Stimulated activated CD8-positive, alpha-beta memory T cell treated with anti-CD3 and anti-CD28 coated beads, Interleukin-12 subunit alpha, Interleukin-12 subunit beta, amount 100 ng/mL, for 1 hour (primary cell): ENCODE measurements at regions not wholly inside any gene's neighbourhood (a gene's known extent, or its start where the extent isn't known, plus 50 kb on each side); places are given as distances from the start of the nearest gene placed in this dataset.

Experiments
- DNase-seq: peaks from one replicate; pipeline ENCODE4 v3.0.0-alpha.2; 2020; ENCODE audit warnings: low read depth

DNA sequence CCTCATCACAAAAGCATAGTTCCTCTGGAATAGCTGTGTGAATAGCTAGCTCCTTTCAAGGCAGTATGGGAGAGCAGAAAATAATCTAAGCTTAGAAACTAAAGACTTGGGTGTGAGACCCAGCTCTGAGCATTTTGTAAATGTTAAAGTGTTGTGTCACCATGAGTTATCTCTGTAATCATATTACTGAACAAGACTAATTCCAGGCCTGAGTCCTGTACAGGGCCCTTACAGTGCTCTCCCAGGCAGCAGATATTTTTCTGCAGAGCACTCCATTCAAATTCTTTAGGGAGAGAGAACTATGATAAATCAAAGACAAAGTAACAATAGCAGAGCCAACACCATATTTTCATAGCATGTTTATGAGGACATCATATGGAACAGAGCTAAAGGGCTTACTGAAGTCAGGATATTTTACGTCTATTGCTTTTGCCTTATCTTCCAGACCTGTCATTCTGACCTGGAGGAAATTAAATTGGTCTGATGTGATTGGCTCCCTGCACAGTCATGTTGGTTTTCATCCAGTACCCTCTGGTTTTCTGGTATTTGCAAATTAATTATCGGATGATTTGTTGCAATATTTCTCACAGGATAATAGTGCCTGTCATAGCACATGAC, 172.6 kb upstream of the PPP2R3A start:
- DNase-seq, result no peak

DNA sequence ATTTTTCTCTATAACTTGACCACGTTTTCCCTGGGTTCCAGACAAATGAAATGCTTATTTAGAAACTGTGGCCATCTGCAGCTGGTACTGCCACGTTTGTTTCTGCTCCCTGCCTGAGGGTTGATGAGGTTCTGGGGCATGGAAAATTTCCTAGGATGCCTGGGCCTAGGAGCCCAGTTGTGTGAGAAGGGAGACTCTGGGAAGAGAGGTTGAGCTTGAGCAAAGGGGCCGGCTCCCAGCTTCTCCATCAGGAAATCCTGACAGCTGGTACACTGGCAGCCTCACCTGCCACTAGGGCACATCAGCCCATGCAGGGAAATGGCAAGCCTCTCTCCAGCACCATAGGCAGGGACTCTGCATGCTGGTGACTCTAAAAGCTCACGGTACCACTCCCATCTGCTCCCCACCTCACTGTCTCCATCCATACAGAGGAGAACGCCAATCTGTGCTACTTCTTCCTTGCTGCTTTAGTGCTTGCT, 165.4 kb upstream of the PPP2R3A start:
- no peak for DNase-seq

DNA sequence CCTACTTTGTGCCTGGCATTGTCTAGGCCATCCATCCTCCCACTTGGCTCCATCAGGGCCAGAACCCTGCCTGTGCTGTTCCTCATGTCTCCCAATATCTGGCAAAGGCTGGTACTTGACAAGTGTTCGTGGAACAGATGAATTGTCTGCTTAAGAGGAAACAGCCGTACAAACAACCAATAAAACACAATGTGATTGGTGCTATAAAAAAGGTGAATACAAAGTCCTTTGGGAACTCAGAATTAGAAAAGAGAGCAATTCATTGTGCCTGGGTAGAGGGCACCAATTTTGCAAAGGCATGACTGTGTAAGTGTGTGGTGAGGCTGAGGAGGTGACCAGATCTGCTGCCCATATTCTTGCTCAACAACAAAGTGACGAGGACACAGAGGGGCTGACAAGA, 164.5 kb upstream of the PPP2R3A start:
- DNase-seq, result no peak

DNA sequence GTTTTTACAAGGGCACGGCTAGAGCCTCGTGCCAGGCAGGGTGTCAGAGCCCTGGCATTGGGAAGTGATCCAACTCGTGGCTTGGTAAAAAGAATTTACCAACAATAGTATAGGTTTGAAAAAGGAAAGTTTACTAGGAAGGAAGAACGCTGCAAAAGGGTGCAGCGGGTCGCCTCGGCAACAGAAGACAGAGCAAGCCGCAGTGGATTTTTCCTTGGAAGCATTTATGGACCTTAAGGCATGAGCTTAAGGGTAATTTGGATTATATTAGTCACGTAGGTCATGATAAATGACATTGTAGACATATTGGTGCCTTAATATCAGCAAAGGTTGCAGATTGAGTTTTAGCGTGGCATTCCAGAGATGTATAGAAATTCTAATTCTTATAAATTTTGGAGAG, 163.4 kb upstream of the PPP2R3A start:
- no peak for DNase-seq

DNA sequence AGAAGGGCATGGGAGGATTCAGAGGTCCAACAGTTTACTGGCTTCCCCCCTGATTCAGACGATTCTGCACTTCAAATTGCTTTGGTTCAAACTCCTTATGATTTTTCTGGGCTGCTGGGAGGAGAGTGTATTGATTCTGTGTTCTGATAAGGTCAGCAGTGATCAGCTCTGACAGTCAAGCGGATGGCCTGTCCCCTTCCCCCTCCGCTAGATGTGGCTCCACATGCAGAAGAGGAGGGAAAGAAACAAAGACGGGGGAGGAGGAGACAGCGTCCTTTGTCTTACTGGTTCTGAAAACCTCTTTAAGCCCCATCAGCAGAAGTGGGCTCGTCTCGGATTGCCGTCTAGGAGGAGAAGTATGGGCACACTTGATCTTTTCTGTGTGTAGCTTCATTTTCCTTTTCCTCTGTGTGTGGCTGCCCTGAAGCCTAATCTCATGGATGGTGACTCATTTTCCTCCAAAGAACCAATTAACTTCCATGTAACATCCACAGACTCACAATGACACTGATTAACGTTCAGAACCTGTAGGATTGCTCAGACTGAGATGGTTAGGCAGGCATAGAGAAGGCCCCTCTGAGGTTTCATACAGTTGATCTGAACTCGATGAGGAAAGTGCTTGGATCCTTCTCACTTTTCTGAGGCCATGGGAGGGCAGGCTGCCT, 162.4 kb upstream of the PPP2R3A start:
- DNase-seq, result no peak

DNA sequence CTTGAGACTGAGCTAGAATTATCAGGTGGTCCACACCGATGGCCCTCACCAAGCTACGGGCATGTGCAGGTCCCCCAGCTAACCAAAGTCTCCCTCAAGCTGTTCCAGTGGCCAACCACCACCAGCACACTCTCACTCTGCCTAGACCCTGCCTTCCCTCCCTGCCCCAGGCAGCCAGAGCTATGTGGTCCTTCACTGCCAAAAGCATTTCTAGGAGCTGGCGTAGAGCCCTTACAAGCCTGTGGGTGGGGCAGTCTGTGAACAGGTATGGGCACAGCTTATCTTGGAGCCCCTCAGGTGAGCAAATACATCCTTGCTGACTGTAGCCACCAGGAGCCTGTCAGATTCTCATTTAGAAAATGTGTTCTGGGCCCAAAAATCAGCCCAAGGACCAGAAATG, 159.8 kb upstream of the PPP2R3A start:
- no peak for DNase-seq

DNA sequence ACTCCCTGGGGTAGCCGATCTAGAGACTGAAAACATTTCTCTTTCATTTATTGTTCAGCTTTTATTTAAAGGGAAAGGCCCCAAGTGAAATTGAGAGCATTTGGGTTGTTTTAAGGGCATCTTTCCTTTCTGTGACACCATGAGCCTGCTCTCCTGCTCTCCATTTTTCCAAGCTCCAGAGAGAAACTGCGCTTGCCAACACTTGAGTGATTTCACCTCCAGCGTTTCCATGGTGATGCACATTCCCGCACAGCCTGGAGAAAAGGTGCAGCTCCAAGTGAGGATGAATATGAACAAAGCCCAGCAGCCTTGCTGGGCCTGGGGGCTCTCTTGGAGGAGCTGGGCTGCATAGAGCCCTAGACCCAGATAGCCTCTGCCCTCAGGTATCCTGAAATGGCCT, 159.2 kb upstream of the PPP2R3A start:
- no peak for DNase-seq

DNA sequence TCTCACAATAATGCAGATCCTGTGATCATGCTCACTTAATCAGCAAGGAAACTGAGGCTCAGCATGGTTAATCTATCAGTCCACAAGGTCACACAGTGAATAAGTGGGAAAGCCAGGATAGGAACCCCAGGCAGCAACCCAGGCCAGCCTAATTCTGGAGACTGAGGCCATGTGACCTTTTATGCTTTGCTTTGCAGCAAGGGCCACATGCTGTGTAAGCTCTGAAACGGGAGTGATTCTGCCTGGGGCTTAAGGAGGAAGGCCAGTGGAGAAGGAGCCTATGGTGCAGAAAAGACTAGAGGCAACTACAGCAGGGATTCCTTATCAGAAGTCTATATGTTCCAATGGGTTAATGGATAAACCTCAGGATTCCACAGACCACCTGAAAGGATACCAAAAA, 157.6 kb upstream of the PPP2R3A start:
- DNase-seq, result no peak

DNA sequence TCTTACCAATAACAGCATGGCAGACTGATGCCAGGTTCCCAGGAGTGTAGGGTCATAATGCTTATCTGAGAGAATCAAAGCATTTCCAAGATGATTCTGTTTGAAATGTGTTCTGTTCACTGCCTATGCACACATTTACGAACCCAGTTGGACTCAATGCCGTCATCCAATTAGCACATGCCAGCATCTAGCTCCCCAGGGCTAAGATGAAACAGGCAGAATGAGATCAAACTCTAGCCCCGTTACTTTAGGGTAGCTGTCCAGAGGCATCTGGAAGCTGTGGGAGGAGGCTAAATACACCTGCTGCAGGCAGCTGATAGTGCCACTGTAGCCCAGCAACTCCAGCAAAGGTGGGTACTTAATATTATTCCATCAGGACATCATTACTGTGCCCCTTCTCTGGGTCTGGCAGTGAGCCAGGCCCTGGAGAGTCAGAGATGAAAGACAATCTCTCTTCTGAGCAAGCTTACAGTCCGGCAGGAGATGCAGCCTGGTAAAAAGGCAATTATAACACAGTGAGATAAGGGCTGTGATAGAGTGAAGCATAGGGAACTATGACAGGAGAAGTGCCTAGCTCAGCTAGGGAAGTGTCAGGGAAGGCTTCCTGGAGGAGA, 156.4 kb upstream of the PPP2R3A start:
- no peak for DNase-seq

DNA sequence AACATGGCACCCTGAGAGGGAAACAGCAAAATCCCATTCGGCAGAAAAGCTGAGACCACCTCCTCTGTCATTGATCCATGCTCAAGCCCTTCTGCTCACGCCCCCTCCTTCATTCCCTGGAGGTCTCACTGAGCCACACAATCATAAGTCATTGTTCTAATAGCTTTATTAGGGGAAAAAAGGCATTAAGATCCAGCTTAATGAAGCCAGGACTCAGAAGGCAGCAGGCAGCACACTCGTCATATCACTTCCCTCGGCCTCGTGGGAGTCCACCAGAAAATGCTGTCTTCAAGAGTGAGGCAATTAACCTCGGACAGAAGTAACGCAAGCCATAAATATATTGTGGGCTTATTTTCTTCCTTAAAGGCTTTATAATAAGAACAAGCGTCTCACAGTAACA, 153.9 kb upstream of the PPP2R3A start:
- no peak for DNase-seq

DNA sequence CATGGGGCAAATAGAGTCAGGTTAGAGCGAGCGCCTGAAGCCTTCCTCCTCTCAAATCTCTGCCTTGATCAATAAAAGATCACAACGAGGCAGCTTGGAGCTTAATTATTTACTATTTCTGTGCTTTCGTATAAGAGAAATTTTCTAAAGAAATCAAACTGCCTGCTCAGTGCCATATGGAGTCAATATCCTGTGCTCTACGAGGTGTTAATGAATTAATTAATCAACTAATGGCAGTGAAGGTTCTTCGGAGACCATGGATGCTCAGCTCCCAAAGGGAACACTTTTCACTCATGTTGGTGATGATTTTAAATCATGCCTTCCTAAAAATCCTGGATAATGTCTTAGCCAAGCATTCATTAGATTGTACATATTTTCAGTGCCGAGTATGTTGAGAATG, 153.5 kb upstream of the PPP2R3A start:
- no peak for DNase-seq

DNA sequence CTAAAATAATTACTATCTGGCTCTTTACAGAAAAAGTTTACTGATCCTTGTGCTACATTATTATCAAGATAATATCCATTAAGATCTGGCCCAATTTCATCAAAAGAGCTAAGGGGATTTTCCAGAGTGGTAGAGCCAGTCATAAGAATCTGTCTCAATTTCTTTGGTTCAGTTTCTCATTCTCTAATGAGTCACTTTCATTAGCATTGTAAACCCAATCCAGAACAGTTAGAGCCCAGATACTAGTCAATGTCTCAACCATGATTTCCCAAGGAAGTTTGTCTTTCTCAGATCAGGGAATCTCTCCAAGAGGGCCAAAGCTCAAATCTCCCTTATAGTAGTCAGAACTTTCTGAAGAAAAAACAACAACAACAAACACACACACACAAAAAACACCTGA, 131.1 kb upstream of the PPP2R3A start:
- DNase-seq, result no peak

DNA sequence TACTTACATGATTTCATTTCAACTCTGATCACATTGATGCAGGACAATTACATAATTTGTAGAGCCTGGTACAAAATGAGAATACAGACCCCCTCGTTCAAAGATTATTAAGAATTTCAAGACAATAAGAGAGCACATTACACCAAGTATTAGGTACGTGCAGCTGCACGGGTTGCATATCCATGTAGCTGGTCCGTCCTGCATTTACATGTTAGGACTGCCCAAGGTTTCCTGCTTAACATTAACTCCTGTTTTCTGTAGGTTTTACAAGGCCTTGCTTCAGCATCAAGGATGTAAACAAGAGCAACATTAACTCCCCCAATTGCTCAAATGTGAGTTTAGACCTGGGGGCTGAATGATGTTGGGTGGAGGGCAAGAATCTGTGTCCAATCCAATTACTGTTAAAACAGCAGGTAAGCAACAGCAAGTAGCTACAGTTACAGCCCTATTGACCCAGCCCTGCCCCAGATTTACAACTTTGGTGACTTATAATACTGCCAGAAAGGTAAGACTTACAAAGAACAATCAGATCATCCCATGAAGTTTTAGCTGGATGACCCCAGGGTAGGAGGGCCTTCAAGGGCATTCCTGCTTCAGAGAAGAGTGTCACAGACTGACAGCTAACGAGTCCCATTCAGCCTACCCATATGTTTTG, 127.4 kb upstream of the PPP2R3A start:
- no peak for DNase-seq

DNA sequence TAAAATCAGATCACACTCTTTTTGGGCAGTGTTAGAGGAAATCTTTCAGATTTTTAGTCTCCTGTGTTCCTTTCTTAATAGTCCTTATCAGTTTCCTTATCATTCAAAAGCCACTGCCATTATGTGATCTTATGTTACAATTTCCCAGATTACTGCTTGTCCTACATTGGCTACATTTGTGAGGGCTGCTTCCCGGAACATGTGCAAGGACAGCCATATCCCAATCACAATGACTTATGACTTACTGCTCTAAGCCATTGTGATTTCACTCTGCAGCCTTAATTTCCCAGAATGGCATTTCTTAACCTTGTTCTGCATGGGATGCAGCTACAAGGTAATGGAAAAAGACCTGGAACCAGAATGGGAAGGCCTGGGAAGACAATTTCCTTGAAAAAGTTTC, 125.1 kb upstream of the PPP2R3A start:
- DNase-seq, result no peak

DNA sequence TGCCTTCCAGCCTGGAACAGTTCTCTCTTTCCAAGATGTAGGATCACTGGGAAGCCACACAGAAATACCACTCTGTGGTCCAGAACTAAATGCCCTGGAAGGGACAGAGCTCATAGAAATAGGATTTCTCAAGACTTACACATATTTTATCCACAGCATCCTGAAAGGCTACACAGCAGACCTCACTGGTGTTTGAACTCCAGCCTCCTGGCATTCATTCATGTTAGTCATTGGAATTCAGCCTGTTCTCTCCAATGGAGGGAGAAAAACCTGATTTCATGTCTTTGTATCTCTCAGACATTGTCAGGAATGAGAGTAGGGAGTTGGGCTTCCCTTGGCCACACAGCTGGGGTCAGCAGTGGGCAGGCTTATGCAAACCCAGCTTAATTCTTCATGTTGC, 121.1 kb upstream of the PPP2R3A start:
- no peak for DNase-seq

DNA sequence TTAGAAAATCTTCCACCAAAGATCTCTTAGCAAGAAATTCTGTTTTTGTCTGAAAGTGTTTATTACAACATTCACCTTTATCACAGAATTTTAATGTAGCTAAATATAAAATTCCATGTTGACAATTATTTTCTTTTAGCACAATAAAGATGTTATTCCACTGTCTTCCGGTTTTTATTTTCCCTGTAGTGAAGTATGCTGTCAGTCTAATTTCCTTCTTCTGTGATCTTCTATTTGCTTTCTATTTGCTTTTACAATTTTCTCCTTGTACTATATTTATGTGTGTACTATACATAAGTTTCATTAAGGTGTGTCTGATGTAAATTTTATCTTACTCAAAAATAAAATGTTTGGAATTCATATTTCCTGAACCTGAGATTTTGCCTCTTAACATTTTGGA, 117.5 kb upstream of the PPP2R3A start:
- DNase-seq, result no peak

DNA sequence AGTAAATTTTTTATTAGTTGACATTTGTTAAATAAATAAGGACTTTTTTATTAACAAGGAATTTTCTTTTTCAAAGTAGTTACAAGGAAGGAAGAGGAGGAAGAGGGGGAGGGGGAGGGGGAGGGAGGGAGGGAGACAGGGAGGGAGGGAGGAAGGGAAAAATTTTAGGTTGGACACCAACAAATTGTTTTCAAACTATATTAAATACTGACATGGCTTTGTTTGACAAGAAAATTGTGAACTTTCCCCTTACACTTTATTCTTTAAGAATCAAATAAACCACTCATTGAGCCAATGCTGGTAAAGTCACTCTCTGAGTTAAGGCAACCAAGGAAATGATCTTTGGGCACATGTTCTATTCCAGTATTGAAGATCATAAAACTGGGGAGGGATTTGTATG, 115.7 kb upstream of the PPP2R3A start:
- no peak for DNase-seq

DNA sequence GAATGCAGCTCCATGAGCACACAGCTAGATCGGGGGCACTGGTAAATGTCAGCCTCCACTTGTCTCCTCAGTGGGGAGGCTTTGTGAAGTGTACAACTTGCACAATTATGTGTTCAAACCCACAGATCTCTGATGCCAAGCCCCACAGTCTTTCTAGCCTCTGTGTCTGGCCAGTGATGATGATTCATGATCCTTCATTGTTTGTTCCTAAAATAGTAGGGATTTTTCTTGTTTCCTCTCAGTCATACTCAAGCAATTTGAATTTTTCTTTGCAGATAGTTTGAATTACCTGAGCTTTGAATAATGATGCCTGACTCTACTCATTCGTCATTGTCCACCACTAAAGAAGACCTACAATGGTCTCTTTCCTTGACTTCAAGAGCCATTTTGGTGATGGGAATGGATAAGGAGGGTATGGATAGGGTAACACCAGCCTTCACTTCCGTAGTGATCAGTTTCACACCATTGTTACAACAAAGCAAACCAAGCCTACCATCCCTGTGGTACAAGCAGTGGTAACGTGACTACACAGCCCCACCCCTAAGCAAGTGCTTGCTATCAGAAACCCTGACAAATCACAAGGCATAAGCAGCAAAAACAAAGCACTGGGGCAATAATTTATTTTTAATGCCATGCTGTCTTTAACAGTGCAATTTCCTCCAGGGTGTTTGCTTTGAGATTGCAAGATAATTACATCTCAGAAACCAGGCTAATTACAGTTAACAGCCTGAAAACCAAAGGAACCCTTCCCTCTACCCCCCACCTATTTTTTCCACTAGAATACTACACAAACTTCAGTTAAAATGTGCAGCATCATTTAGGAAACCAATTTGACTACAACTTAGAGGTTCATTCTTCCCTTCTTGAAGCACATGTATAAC, 114.1 kb upstream of the PPP2R3A start:
- no peak for DNase-seq

DNA sequence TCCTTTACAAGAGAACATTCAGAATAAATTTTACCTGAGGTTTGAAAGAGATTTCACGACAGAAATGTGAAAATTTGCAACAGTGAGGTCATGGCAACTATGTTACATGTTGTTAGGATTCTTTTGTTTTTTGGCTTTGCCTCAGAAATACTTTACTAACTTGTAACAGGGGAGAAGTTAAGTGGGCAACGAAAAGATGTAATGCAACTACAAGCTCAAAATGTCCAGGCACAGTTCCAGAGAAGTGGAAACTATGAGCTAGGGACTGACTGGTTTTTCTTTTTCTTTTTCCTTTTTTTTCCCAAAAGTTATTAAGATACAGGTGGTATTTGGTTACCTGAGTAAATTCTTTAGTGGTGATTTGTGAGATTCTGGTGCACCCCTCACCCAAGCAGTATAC, 111.5 kb upstream of the PPP2R3A start:
- DNase-seq, result no peak

DNA sequence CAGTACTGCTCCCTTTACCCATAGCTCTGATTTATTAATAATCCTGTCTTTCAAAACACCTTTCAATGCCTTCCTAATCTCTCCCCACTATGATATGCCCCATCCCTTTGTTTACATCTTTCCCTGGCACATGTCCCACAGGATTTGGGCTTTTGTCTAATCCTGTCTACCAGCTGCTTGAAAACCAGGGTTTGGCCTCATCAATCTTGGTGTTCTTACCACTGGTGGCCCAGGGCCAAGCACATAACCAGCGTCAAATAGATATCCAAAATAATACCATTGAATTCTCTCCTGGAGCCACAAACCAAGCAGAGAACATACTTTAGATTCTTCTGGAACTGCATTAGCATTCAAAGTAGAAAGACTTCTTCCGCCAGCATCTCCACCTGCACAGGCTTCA, 104.8 kb upstream of the PPP2R3A start:
- no peak for DNase-seq

DNA sequence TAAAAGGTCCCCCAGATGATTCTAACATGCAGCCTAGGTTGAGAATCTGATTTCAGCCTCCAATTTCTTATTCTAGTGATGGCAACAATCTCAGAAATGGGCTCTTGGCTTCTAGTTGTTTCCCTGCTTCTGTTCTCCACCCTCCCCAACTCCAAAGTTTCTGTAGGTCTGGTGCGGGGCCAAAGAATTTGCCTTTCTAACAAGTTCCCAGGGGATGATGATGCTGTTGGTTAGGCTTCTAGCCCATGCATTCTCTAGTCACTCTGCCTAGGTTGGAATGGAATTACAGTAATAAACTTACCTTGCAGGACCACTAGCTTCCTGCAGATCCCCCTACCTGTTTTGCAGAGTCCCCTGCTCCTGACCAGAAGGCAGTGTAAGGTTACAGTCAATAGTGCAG, 103.2 kb upstream of the PPP2R3A start:
- no peak for DNase-seq

DNA sequence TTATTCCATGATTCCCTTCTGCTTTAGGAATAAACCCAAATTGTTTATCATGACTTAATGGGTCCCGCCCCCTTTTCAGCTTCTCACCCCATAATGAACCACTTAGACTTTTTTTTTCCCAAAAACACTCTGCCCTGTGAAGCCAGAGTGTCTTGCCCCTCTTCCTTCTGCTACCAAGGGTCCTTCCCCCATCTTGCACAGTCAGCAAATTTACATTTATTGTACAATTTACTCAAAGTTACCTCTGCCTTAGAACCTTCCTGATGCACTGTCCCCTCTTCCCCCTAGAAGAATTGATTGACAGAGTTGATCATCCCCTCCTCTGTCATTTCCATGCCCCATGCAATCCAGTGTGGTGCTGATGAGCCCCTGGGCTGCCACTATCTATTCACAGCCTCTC, 101.5 kb upstream of the PPP2R3A start:
- DNase-seq, result no peak
